K562 (cell line): ENCODE measurements at regions not wholly inside any gene's neighbourhood (a gene's known extent, or its start where the extent isn't known, plus 50 kb on each side); places are given as distances from the start of the nearest gene placed in this dataset.

Experiments used
- CHCHD3 ChIP-seq: fragments of 250-450 bp; sonication (Bioruptor Pico); IDR thresholded peaks from 2 replicates; pipeline ENCODE4 v2.1.2; 2022; ENCODE audit warnings: mild to moderate bottlenecking
- MLLT1 ChIP-seq, 2 experiments: fragments of 450-650 bp; IDR thresholded peaks; 2 replicates each; pipeline ENCODE4 v1.6.1; 2016
- MYC ChIP-seq, 2 experiments: fragments of 250-450 bp in 1 of 2; sonication (Bioruptor Pico) in 1 of 2; IDR thresholded peaks; 2 replicates each; pipeline versions ENCODE4 v1.5.1 to v1.6.1; 2012 to 2021; ENCODE audit warnings: low read depth in 2 of 2, borderline replicate concordance in 1 of 2, improper control_type of control experiment in 1 of 2, low read length in 1 of 2, mild to moderate bottlenecking in 1 of 2, moderate library complexity in 1 of 2
- POLR2A ChIP-seq: fragments of 450-650 bp; conservative IDR thresholded peaks from 2 replicates; pipeline ENCODE4 v1.6.1; 2016
- ZNF140 ChIP-seq: fragments of 250-450 bp; sonication (Bioruptor Pico); IDR thresholded peaks from 2 replicates; pipeline ENCODE4 v1.8.0; 2021; ENCODE audit warnings: moderate library complexity, mild to moderate bottlenecking, inconsistent platforms
- ZNF23 ChIP-seq: fragments of 250-450 bp; sonication (Bioruptor Pico); IDR thresholded peaks from 2 replicates; pipeline ENCODE4 v1.4.0; 2020; ENCODE audit warnings: mild to moderate bottlenecking
- ZNF449 ChIP-seq: fragments of 250-450 bp; sonication (Bioruptor Pico); IDR thresholded peaks from 2 replicates; pipeline ENCODE4 v1.8.0; 2022; ENCODE audit warnings: moderate library complexity, mild to moderate bottlenecking, inconsistent platforms
- TF ChIP-seq, protein P1 (sequence below): sonication (generic); formaldehyde crosslinking; IDR thresholded peaks from 2 replicates; pipeline ENCODE4 v1.5.0; 2020; ENCODE audit warnings: missing genetic modification reagents
- TF ChIP-seq, protein P2 (sequence below), 2 experiments: IDR thresholded peaks; 2 replicates each; pipeline ENCODE4 v1.6.1; 2012; ENCODE audit warnings: improper control_type of control experiment in 2 of 2, low read depth in 2 of 2, low read length in 2 of 2, borderline replicate concordance in 1 of 2

- TF ChIP-seq POLR2A = no peak
- TF ChIP-seq MYC (IDR thresholded peaks at IDR 0.05; ENCODE audit: low read depth, low read length) = no peak
- no peak for TF ChIP-seq MYC (CRISPR knock-in tag; IDR thresholded peaks at IDR 0.05; ENCODE audit: borderline replicate concordance, low read depth)
- no peak for TF ChIP-seq MLLT1 (IDR thresholded peaks at IDR 0.05)
- TF ChIP-seq, protein P1, sequence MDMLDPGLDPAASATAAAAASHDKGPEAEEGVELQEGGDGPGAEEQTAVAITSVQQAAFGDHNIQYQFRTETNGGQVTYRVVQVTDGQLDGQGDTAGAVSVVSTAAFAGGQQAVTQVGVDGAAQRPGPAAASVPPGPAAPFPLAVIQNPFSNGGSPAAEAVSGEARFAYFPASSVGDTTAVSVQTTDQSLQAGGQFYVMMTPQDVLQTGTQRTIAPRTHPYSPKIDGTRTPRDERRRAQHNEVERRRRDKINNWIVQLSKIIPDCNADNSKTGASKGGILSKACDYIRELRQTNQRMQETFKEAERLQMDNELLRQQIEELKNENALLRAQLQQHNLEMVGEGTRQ (CRISPR knock-in tag) = peak; percentile 36
- no peak for TF ChIP-seq ZNF140 (CRISPR knock-in tag)
- TF ChIP-seq ZNF23 (CRISPR knock-in tag) = no peak
- TF ChIP-seq ZNF449 = no peak
- no peak for TF ChIP-seq CHCHD3
- TF ChIP-seq, protein P2, sequence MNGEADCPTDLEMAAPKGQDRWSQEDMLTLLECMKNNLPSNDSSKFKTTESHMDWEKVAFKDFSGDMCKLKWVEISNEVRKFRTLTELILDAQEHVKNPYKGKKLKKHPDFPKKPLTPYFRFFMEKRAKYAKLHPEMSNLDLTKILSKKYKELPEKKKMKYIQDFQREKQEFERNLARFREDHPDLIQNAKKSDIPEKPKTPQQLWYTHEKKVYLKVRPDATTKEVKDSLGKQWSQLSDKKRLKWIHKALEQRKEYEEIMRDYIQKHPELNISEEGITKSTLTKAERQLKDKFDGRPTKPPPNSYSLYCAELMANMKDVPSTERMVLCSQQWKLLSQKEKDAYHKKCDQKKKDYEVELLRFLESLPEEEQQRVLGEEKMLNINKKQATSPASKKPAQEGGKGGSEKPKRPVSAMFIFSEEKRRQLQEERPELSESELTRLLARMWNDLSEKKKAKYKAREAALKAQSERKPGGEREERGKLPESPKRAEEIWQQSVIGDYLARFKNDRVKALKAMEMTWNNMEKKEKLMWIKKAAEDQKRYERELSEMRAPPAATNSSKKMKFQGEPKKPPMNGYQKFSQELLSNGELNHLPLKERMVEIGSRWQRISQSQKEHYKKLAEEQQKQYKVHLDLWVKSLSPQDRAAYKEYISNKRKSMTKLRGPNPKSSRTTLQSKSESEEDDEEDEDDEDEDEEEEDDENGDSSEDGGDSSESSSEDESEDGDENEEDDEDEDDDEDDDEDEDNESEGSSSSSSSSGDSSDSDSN (IDR thresholded peaks at IDR 0.05; ENCODE audit: borderline replicate concordance in 1 of 2, low read depth in 2 of 2, low read length in 2 of 2) = no peak
These were observed 69.9 kb upstream of the SOX4 start for GRCh38 chr6:21523652-21524051.
